SU-DHL-6 (cell line): ENCODE measurements at regions not wholly inside any gene's neighbourhood (a gene's known extent, or its start where the extent isn't known, plus 50 kb on each side); places are given as distances from the start of the nearest gene placed in this dataset.
"Not testable (repeated sequence)": the region's sequence is repeated elsewhere in the genome, so short reads cannot be mapped to it uniquely, and the experiment has no call there.

Experiments
- H2AFZ ChIP-seq: fragments of 200-600 bp; sonication (generic); 2 replicates; pipeline ENCODE4 v1.6.1; 2014; ENCODE audit warnings: low read depth, mild to moderate bottlenecking, moderate library complexity, mixed read lengths, antibody characterized with exemption, low read length; ENCODE audit not compliant: severe bottlenecking
- H3F3A ChIP-seq: fragments of 200-600 bp; shearing (Covaris generic); 2 replicates; pipeline ENCODE4 v1.6.0; 2016; ENCODE audit warnings: antibody characterized with exemption, mild to moderate bottlenecking; ENCODE audit not compliant: insufficient read depth
- H3K27ac ChIP-seq: fragments of 200-600 bp; sonication (generic); 2 replicates; pipeline ENCODE4 v1.5.1; 2016; ENCODE audit warnings: low read depth, mild to moderate bottlenecking, low read length, moderate library complexity, mixed read lengths
- H3K27me3 ChIP-seq: fragments of 200-600 bp; sonication (generic), shearing (Covaris generic); 2 replicates; pipeline ENCODE4 v1.6.0; 2014; ENCODE audit warnings: mild to moderate bottlenecking, low read length
- H3K36me3 ChIP-seq: fragments of 200-600 bp; sonication (generic); 2 replicates; pipeline ENCODE4 v1.6.1; 2014; ENCODE audit warnings: mild to moderate bottlenecking, low read length, mixed read lengths
- H3K4me2 ChIP-seq: fragments of 300-600, 200-600 bp; shearing (Covaris generic), sonication (generic); 2 replicates; pipeline ENCODE4 v1.6.0; 2014; ENCODE audit warnings: low read length, low read depth, mild to moderate bottlenecking; ENCODE audit not compliant: poor library complexity, severe bottlenecking
- H3K4me3 ChIP-seq: fragments of 200-600 bp; sonication (generic); 2 replicates; pipeline ENCODE4 v1.5.1; 2014; ENCODE audit warnings: antibody characterized with exemption, low read length, mild to moderate bottlenecking, mixed read lengths; ENCODE audit not compliant: insufficient read depth, poor library complexity, severe bottlenecking
- H3K79me2 ChIP-seq: fragments of 200-600 bp; sonication (generic); 2 replicates; pipeline ENCODE4 v1.6.1; 2014; ENCODE audit warnings: mild to moderate bottlenecking, low read length, moderate library complexity; ENCODE audit not compliant: insufficient read depth
- H3K9ac ChIP-seq: fragments of 200-600 bp; sonication (generic); 2 replicates; pipeline ENCODE4 v1.7.0; 2014; ENCODE audit warnings: mild to moderate bottlenecking, low read length
- H3K9me2 ChIP-seq: fragments of 200-600 bp; sonication (generic); replicated peaks from 2 replicates; pipeline ENCODE4 v1.6.1; 2014; ENCODE audit warnings: low read length; ENCODE audit not compliant: insufficient read depth
- H3K9me3 ChIP-seq: fragments of 200-600 bp; sonication (generic); 2 replicates; pipeline ENCODE4 v1.6.1; 2014; ENCODE audit warnings: low read length, mixed read lengths; ENCODE audit not compliant: insufficient read depth
- H4K20me1 ChIP-seq: fragments of 200-600 bp; sonication (generic); 2 replicates; pipeline ENCODE4 v1.6.1; 2014; ENCODE audit warnings: low read depth, mild to moderate bottlenecking, antibody characterized with exemption, low read length, moderate library complexity, mixed read lengths
- CTCF ChIP-seq: fragments of 200-600 bp; sonication (generic); IDR thresholded peaks from one replicate; pipeline ENCODE4 v1.5.1; 2017; ENCODE audit warnings: antibody characterized with exemption, mild to moderate bottlenecking, low read length, moderate library complexity; ENCODE audit not compliant: insufficient read depth, poor library complexity, severe bottlenecking
- EZH2phosphoT487 ChIP-seq: fragments of 200-600 bp; sonication (generic), shearing (Covaris generic); conservative IDR thresholded peaks from 2 replicates; pipeline ENCODE4 v1.6.1; 2018; ENCODE audit warnings: mild to moderate bottlenecking, antibody characterized with exemption, low read length, moderate library complexity, mixed read lengths

- Histone ChIP-seq H3K79me2 (no peaks in the 10 kb centered on the region), H3K36me3 (no peaks in the 10 kb centered on the region), H3K9me2 (no peaks in the 10 kb centered on the region), H4K20me1 (no peaks in the 10 kb centered on the region), H3K27ac (no peak overlapping the region), H2AFZ (no peak overlapping the region), H3K4me3 (no peak overlapping the region), H3K27me3 (no peaks in the 10 kb centered on the region), H3K9ac (no peak overlapping the region), H3K4me2 (no peak overlapping the region), H3K9me3 (no peaks in the 10 kb centered on the region), H3F3A (no peaks in the 10 kb centered on the region)
- TF ChIP-seq CTCF (no peak), EZH2phosphoT487 (no peak)
Measured at GRCh38 chr12:131620946-131621681, 89.8 kb upstream of the SFSWAP start.

DNA sequence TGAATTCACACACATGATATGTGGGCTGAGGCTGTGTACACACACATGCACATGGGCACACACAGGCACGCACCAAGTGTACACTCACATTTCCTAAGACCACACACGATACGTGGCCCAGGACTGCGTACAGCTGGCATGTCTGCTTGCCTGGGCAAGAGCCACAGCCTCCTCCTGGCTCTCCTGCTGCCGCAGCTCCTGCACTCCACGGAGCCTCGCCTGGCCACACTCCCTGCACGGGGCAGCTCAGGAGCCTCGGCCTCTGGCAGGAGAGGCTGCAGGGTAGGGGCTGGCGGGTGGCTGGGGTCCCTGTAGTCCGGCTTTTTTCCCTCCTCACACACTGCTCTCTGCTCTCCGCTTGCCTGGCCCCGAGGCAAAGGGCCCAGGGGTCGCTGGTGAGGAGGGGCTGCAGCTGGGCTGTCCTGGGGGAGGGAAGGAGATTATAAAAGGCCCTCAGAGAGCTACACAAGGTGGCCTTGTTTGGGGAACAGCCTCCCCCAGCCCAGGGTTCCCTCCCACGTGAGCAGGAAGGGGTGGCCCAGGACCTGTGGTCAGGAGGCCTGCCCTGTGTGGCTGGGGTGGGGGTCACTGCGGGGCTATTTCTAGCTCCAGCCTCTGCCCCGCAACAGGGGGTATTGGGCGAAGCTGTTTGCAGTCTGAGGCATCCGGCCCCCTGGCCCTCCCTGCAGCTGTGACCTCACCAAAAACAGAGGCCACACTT lies 89.0 kb upstream of the SFSWAP start:
- H3F3A ChIP-seq: no peaks in the 10 kb centered on the region
- no peaks in the 10 kb centered on the region for H3K9me2 ChIP-seq
- H3K27me3 ChIP-seq: no peaks in the 10 kb centered on the region
- no peaks in the 10 kb centered on the region for H3K9me3 ChIP-seq
- no peak overlapping the region for H3K9ac ChIP-seq
- H4K20me1 ChIP-seq: no peaks in the 10 kb centered on the region
- no peak overlapping the region for H2AFZ ChIP-seq
- H3K4me3 ChIP-seq: no peak overlapping the region
- H3K36me3 ChIP-seq: no peaks in the 10 kb centered on the region
- no peak overlapping the region for H3K27ac ChIP-seq
- no peaks in the 10 kb centered on the region for H3K79me2 ChIP-seq
- TF ChIP-seq CTCF (no peak), EZH2phosphoT487 (no peak)
- H3K4me2 ChIP-seq: no peak overlapping the region

DNA sequence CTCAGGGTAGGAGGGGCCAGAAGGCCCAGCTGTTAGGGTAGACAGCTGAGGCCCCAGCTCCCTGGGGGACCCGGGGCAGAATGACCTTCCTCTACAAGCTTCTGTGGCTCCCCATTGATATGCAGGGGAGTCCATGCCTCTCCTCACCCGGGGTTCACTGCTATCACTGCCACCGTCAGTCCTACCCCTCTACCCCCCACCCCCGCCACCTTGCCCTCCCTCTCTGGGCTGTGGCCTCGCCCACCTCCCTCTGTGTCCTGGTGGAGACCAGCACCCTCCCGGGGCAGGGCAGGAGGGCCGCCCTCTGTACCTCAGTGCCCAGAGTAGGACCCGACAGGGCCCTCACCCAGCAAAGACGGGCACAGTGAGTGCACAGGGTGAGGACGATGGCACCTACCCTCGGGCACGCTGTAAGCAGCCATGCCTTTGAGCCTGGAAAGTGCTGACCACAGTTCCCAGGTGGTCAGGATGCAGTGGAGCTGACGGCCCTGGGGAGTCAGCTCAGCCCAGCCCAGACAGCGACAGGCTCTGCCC lies 88.4 kb upstream of the SFSWAP start:
- Histone ChIP-seq H3K79me2 (no peaks in the 10 kb centered on the region), H3K9me3 (no peaks in the 10 kb centered on the region), H3F3A (no peaks in the 10 kb centered on the region), H3K4me2 (no peak overlapping the region), H3K36me3 (no peaks in the 10 kb centered on the region), H3K9me2 (no peaks in the 10 kb centered on the region), H4K20me1 (no peaks in the 10 kb centered on the region), H3K27ac (no peak overlapping the region), H3K9ac (no peak overlapping the region), H2AFZ (no peak overlapping the region), H3K4me3 (no peak overlapping the region), H3K27me3 (no peaks in the 10 kb centered on the region)
- TF ChIP-seq CTCF (no peak), EZH2phosphoT487 (no peak)

GRCh38 chr12:131623404-131624368 lies 87.2 kb upstream of the SFSWAP start:
- not testable (repeated sequence) for H3K9ac ChIP-seq, H3K4me3 ChIP-seq, H3K4me2 ChIP-seq, H3K27me3 ChIP-seq, H3K9me2 ChIP-seq, H3K36me3 ChIP-seq, H3K27ac ChIP-seq, H3K79me2 ChIP-seq, H3K9me3 ChIP-seq, H2AFZ ChIP-seq, H4K20me1 ChIP-seq, H3F3A ChIP-seq

GRCh38 chr12:131624369-131624739 lies 86.5 kb upstream of the SFSWAP start:
- not testable (repeated sequence) for H4K20me1 ChIP-seq, H3K4me2 ChIP-seq, H3K27me3 ChIP-seq, H3F3A ChIP-seq, H3K36me3 ChIP-seq, H2AFZ ChIP-seq, H3K79me2 ChIP-seq, H3K9me2 ChIP-seq, H3K9ac ChIP-seq, H3K4me3 ChIP-seq, H3K27ac ChIP-seq, H3K9me3 ChIP-seq
